GM18507 (cell line): ENCODE measurements at regions not wholly inside any gene's neighbourhood (a gene's known extent, or its start where the extent isn't known, plus 50 kb on each side); places are given as distances from the start of the nearest gene placed in this dataset.
"Not testable (repeated sequence)": the region's sequence is repeated elsewhere in the genome, so short reads cannot be mapped to it uniquely, and the experiment has no call there.

Experiments
- DNase-seq: peaks from one replicate; pipeline ENCODE4 v3.0.0; 2011; ENCODE audit warnings: low read depth; ENCODE audit not compliant: insufficient read length; ENCODE audit errors: extremely low spot score
- FAIRE-seq: peaks from 2 replicates; lab custom pipeline; 2011; peaks lifted over from hg19 to GRCh38; lab: Jason Lieb, UNC

DNA sequence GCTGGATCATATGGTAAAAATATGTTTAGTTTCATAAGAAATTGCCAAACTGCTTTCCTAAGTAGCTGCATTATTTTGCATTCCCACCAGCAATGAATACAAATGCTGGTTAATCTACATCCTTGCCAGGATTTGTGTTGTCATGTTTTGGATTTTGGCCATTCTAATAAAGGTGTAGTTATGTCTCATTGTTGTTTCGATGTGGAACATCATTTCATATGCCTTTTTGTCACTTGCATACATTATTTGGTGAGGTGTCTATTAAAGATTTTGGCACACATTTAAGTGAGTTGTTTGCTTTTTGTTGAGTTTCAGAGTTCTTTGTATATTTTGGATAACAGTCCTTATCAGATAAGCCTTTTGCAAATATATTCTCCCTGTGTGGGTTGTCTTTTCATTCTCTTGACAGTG lies 299.2 kb upstream of the TFPI start:
- DNase-seq: no peak
- FAIRE-seq: no peak

DNA sequence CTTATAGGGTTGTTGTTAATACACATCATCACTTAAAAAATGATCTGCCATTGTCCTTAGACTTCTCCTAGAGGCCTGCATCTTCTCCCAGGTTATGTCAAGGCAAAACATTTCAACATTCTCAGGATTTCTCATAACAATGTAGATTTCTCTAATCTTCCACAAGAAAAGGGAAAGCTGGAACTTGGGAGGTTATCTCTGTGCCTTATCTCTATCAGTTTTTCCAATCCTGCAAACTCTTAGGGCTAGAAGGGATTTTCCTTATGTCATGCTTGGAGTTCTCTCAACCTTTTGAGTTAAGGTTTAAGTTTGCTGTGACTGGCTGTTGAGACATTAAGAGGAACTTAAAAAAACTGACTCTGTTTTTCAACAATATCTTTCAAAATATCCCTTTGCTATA lies 300.6 kb upstream of the TFPI start:
- no peak for FAIRE-seq

DNA sequence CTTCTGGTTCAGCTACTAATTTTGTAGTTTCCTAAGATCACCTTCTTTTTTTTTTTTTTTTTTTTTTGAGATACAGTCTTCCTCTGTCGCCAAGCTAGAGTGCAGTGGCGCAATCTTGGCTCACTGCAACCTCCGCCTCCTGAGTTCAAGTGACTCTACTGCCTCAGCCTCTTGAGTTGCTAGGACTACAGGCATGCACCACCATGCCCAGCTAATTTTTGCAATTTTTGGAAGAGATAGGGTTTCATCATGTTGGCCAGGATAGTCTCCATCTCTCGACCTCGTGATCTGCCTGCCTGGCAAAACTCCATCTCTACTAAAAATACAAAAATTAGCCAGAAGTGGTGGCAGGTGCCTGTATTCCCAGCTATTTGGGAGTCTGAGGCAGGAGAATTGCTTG lies 301.5 kb upstream of the TFPI start:
- FAIRE-seq (no peak), DNase-seq (no peak)

More for the DNA sequence above, 300.6 kb upstream of the TFPI start:
- DNase-seq: no peak

DNA sequence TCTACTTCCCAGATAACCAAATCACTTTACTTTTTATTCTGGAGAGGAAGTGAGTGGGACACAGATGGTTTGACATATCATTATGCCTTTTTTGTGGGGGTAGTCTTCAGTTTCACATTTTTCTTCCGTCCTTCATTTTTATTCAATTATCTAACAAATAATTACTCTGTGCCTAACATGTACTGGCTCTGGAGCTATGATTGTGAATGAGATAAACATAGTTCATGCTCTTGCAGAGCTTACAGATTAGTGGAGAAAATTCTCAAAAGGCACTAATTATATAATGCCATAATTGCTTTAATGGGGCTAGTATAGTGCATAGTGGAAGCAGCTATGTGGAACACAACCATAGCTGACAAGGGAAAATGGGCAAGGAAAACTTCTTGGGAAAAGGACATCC lies 303.6 kb upstream of the TFPI start:
- FAIRE-seq: no peak
- no peak for DNase-seq

DNA sequence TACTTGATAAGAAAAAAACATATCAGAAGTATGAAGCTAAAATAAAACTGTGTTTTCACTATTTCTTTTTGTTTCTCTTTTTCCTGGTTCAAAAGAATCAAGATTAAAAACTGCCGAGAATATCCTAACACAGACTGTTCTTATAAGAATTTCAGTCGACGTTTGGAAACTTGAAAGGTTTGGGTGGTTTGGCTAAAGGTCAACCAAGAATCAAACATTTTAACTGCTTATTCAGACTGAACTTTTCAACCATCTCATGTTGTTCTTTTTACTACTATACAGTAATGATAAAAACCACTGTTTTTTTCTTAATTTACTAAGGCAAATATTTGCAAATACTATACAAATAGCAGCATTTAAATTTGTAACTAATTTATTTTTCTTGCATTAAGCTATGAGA lies 308.5 kb upstream of the TFPI start:
- FAIRE-seq (no peak), DNase-seq (no peak)

DNA sequence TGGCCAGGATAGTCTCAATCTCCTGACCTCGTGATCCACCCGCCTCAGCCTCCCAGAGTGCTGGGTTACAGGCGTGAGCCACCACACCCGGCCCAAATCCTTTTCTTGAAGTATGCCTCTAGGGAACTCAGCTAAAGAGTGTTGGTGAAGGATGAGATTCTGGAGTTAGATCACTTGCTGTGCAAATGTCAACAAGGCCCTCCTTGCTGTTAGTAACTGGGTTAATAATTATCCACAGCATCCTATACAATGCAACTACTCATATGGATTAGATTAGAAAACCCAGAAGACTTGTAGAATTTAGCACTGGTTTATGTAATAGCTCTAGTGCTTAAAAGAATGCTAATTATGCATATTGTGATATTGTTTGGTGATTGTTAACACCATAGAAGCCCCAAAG lies 310.8 kb upstream of the TFPI start:
- DNase-seq: no peak
- no peak for FAIRE-seq

DNA sequence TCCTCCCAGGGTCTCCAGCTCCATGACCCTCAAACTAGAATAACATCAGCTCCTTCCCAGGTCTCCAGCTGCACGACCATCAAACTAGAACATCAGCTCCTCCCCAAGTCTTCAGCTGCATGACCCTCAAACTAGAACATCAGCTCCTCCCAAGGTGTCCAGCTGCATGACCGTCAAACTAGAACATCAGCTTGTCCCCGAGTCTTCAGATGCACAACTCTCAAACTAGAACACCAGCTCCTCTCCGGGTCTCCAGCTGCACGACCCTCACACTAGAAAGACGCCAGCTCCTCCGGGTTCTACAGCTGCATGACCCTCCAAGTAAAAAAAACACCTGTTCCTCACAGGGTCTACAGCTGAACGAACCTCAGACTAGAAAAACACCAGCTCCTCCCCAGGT lies 312.9 kb upstream of the TFPI start:
- FAIRE-seq (no peak), DNase-seq (no peak)

DNA sequence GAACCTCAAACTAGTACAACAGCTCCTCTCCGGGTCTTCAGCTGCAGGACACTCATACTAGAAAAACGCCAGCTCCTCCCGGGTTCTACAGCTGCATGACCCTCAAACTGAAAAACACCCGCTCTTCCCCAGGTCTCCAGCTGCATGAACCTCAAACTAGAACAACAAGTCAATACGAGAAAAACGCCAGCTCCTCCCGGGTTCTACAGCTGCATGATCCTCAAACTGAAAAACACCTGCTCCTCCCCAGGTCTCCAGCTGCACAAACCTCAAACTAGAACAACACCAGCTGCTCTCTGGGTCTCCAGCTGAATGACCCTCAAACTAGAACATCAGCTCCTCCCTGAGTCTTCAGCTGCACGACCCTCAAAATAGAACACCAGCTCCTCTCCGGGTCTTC lies 315.0 kb upstream of the TFPI start:
- no peak for FAIRE-seq
- DNase-seq: no peak

DNA sequence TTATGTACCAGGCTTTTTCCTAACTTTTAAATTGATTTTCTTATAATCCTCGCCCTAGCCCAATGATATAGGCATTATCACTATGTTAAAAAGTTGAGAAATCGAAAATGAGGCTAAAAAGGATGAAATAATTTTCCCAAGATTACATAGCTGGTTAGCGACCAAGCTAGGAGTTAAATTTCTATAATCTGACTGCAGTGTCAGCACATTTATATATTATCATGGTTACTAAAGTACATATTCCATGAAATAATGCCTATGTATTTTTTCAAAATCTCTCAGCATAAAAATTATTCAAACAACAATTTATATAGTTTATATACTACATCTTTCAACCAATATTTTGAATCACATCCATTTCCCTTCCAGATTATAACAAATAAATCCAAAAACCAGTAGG lies 317.3 kb upstream of the TFPI start:
- FAIRE-seq (no peak), DNase-seq (no peak)

DNA sequence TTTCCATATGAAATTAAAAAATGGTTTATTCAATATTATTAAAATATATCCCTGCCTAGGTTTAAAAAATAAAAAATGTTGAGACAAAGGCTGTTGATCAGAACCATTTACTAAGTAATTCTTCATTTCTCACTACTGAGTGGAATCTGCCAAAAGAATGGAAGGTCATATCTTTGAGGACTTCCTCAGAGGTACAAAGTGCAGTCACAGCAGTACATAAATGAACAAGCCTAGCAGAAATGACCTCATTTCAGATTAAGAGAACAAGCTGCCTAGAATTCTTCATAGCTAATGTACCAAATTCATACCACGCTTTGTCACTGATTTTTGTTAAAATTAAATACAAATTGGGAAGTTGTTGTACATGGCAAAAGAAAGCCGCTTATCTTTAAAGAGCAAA lies 318.9 kb upstream of the TFPI start:
- FAIRE-seq (no peak), DNase-seq (no peak)

DNA sequence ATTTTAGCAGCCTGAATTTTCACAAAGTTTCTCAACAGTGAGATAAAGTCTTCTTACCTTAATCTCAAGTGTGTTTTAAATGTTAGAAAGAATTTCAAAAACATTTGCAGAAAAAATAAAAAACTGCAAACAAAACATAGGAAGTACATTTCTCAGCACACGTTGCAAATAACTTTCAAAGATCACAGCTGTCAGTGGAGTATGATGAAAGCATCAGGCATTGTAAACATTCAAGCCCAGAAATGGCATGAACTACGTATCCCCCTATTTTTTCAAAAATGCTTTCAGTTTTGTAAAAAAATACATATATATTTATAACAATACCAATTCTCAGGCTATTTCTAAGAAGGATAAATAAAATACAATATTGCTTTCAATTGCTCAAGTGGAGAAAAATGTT lies 320.6 kb upstream of the TFPI start:
- DNase-seq: no peak
- no peak for FAIRE-seq

DNA sequence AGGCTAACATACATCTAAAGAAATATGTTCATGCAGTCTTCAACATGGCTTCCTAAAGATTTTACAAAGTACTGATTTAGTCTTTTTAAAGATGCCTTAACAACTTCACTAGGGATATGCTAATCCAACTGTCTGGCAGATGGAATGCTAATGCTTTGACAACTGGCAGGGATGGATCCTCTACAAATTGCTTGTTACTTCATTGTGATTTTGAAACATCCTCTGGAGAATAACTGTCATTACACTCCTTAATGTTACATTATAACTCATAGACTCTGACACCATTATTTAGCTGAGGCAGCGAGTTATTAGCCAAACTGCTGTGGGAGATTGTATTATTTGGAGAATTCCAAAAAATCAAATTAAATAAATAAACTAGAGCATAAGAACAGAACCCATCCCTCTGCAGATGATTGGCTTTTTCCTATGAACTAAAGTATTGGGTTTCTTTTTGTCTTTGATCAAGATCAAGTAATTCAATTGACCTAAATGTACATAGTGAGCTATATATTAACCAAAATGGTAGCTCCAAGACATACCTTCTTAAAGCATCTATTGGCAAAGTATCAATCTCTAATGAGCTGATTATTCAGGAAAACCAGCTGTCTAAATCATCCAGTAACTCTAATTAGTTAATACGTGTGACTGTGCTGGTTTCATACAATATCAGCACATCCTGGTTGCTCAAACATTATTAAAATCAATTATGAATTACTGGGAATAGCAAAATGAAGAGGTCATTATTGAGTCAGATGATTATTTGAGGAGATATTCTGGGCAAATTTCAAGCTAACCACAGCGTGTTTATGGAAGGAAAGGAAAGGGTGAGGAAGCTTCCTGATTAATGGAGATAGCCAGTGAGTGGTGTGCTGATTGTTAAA lies 321.3 kb upstream of the TFPI start:
- FAIRE-seq (no peak), DNase-seq (no peak)

DNA sequence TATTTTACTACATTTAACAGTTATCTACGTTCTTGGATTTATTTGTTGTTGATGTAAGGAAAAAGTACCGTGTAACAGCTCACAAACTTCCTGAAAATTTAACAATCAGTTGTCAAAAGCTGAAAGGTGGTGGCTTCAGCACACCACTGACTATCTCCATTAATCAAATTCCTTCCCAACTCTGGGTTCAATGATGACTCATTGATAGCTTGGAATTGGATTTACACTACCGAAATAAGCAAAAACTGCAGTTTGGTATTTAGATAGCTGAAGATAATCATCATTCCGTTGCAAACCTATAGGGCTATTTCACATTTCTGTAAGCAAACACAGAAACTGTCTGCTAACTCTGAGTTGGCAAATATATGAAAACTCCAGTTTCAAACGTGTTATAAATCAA lies 322.3 kb upstream of the TFPI start:
- DNase-seq: no peak
- FAIRE-seq: no peak

DNA sequence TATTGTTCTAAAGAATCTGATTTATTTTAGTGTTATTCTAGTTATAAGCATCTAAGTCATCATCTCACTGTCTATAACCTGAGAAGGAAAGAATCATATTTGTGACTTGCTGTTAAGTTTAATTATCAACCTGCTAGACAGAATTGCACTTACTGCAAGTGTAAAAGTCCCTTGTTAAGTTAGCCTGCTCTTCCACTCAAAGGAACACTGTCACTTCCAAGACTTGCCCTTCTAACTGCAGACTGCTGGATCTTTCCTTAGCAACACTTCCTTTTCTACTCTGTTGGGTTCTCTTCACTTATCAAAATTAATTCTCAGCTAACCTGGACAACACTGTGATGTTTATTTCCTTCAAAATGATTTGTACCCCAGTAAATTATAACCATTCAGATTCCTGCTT lies 323.2 kb upstream of the TFPI start:
- no peak for DNase-seq
- FAIRE-seq: no peak

DNA sequence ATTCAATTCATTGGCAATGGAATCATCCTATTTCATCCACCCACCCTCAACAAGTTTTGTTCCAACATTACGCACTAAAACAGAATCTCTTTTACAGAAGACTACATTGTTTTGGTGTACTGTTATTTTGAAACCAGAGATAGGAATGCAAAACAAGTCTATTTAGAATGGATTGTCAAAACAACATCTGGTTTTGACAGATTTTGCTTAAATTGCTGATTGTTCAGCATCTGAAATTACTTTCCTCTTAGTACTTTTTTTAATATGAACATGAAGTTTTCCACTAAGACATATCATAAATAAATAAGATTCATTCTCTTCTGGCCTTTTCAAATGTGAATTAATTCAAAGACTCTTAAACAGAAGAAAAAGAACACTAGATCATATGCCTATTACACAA lies 323.9 kb upstream of the TFPI start:
- DNase-seq (no peak), FAIRE-seq (no peak)

DNA sequence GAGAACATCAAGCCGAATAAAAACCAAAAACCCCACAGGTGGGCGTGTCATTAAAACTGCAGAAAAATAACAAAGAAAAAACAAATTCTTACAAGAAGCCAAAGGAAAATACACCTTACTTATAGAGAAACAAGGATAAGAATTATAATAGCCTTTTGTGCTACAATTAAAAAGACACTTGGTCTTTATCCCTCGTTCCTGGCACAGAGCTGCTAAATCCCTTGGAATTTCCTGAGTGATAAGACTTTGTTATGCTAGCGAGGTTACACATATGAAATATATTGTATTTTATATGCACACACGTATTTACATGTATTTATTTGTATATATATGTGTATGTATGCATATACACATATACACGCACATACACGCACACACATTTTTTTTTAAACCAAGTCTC lies 325.3 kb upstream of the TFPI start:
- FAIRE-seq (no peak), DNase-seq (no peak)

DNA sequence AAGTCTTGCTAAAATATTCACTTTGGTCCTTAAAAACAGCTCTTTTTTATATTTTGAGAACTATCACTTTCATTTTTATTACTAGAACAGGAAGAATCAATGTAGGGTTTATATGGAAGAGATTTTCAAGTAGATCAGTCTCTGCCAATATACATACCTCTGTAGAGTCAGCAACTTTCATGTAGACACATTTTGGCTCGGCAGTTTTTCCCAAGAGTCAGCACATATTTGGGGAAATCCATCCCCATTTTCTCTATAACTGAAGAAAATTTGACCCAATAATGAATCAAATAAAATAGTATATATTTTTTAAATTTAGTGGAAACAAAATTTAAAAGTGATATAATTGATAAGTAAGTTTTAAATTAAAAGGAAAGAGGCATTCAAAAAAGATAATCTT lies 329.8 kb upstream of the TFPI start:
- DNase-seq (no peak), FAIRE-seq (no peak)

DNA sequence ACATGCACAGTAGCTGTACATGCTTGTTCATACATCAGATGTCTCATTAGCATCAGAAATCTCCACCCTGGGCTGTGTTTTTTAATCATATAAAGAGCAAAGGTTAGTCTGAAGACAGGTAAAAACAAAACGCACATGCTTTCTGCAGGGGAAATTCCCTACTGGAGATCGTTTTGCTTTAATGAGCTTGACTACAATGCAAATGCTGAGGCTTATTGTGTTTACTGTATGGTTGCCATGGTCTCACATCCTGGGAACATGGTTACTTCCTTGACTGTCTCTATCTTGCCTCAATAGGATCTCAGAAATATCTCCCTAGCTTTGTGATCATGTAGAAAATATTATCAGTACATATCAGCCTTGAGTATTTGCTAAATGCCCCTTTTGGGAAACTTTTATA lies 336.5 kb upstream of the TFPI start:
- FAIRE-seq (no peak), DNase-seq (no peak)

DNA sequence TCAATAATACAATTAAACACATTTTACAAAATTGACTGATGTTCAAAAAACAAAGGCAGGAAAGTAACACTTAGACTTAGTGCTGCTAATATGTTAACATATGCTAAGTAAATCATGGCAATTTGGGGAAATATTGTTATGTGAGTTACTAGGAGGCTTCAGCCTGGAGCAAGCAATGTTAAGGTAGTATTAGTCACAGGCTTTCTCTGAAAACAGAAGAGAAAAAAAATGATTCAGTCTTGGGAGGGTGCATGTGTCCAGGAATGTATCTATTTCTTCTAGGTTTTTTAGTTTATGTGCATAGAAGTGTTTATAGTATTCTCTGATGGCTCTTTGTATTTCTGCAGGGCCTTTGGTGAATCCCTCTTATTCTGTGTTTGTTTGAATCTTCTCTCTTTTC lies 345.8 kb upstream of the TFPI start:
- no peak for DNase-seq
- FAIRE-seq: no peak

DNA sequence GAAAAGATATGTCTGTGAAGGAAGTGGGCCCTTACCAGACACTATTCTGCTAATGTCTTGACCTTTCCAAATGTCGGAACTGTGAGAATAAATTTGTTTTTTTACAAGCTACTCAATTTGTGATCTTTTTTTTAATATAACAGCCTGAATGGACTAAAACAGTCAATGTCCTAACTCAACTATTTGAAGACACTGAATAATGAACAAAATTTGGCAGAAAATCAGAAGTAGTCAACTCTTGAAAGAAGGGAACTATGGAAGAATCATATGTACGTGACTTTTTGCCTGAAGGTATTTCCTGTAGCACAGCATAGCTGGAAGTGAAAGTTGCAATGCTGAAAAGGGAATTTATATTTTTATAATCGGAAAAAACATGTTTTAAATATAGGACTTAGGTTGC lies 351.8 kb upstream of the TFPI start:
- FAIRE-seq (no peak), DNase-seq (no peak)

DNA sequence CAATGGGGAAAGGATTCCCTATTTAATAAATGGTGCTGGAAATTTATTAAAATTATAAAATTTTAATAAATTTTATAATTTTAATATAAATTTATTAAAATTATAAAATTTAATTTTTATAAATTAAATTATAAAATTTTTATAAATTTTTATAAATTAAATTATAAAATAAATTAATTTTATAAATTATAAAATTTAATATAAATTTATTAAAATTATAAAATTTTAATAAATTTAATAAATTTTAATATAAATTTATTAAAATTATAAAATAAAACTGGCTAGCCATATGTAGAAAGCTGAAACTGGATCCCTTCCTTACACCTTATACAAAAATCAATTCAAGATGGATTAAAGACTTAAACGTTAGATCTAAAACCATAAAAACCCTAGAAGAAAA lies 356.7 kb upstream of the TFPI start:
- DNase-seq, FAIRE-seq: not testable (repeated sequence)

DNA sequence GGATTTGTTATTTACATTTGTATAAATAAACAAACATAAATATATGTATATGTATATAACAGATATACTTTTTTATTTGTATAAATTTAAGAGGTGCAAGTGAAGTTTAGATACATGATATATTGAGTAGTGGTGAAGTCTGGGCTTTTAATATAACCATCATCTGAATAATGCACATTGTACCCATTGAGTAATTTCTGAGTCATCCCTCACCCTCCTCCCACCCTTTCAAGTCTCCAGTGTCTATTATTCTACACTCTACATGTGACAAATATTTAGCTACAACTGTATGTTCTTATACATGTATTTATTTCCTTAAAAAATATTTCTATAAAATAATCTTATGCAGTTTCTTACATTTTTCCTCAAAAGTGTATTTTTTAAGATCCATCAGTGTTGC lies 358.7 kb upstream of the TFPI start:
- FAIRE-seq (no peak), DNase-seq (no peak)
